ENCODE measurements at regions not wholly inside any gene's neighbourhood (a gene's known extent, or its start where the extent isn't known, plus 50 kb on each side); places are given as distances from the start of the nearest gene placed in this dataset.
A peak's percentile ranks its signal among the peaks of the same experiment; 100 is the strongest.

DNA sequence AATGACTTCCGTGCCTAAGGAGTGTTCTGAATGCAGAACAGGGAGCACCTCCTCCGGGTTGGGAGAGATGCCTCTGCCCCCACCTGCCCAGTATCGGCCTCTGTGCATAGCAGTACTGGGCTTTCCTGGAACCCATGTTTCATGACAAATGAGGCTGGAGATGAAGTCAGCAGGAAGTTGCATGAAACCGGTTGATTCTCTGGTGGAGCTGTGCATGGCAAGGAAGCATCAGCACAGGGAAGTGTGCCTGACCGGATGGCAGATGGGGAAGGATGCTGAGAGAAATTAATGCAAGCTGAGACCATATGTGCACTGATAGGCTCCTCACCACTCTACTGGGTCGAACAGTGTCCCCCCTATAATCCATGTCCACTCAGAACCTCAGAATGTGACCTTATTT lies 155.5 kb downstream of the CDH26 start:
- DNase-seq = no peak

More for the DNA sequence above, 155.5 kb downstream of the CDH26 start:
- no TSS peak for BruUV-seq (replicated peaks)
- Histone ChIP-seq H3K36me3 (ENCODE audit: control insufficient read depth, insufficient read depth, low read length) (no peaks in the 10 kb centered on the region), H3K27me3 (ENCODE audit: control insufficient read depth, insufficient read depth, low read length) (peaks cover 4% of the 10 kb centered on the region), H3K9ac (ENCODE audit: low read depth, low read length) (no peak overlapping the region), H2AK5ac (ENCODE audit: low read depth, low read length) (no peak overlapping the region), H3K9me3 (ENCODE audit: control insufficient read depth, insufficient read depth, low read length) (no peaks in the 10 kb centered on the region), H3K23ac (ENCODE audit: low read depth, low read length) (no peak overlapping the region), H2BK20ac (ENCODE audit: low read depth, low read length) (no peak overlapping the region), H2AK9ac (replicated peaks; ENCODE audit: low read depth, low read length, poor library complexity) (no peak overlapping the region), H3K9me1 (ENCODE audit: insufficient read depth, low read length) (no peaks in the 10 kb centered on the region), H4K91ac (ENCODE audit: insufficient read depth, low read depth, low read length) (no peak overlapping the region), H2BK5ac (ENCODE audit: low read depth, low read length, poor library complexity, severe bottlenecking) (no peak overlapping the region), H3K4me3 (ENCODE audit: insufficient read depth, low read depth, low read length) (no peak overlapping the region), H4K5ac (ENCODE audit: low read depth, low read length) (no peak overlapping the region), H4K8ac (ENCODE audit: low read depth in 2 of 2, low read length in 2 of 2) (no peak overlapping the region), H3K14ac (replicated peaks; ENCODE audit: low read depth, low read length) (no peak overlapping the region), H2AFZ (replicated peaks; ENCODE audit: low read length, poor library complexity) (peak overlapping the region; percentile 23), H3K79me1 (ENCODE audit: low read depth in 1 of 2, low read length in 2 of 2) (no peaks in the 10 kb centered on the region), H3K4ac (ENCODE audit: low read depth, low read length) (no peak overlapping the region), H4K20me1 (ENCODE audit: insufficient read depth, low read length) (no peaks in the 10 kb centered on the region), H2BK120ac (ENCODE audit: low read depth, low read length) (no peak overlapping the region), H3K4me2 (ENCODE audit: low read depth, low read length) (no peak overlapping the region), H3K18ac (ENCODE audit: low read depth, low read length) (no peak overlapping the region), H3K56ac (ENCODE audit: extremely low read depth, insufficient read depth, low read length) (no peak overlapping the region), H3K4me1 (ENCODE audit: control insufficient read depth, insufficient read depth, low read length) (no peaks in the 10 kb centered on the region), H2BK15ac (ENCODE audit: low read depth, low read length) (no peak overlapping the region), H3K27ac (ENCODE audit: insufficient read depth, low read length) (no peak overlapping the region)
- 76% methylated on average over 2 of the region's 6 CpGs; no CpG with 5 or more reads in 1 of the 2 experiments for WGBS, 2 experiments (ENCODE audit: extremely low coverage in 2 of 2, insufficient read length in 1 of 2)
- in situ Hi-C loops (cut with MboI; ENCODE audit: low sequenced_read_pairs) (no loop called here), intact Hi-C loops (cut with micrococcal nuclease) (no loop called here), dilution Hi-C loops (cut with HindIII; ENCODE audit: low sequenced_read_pairs, unreplicated experiment) (no loop called here)
- no peak for ATAC-seq (ENCODE audit: low read depth)
- POLR2A ChIA-PET (ENCODE audit: unreplicated experiment) = no interaction called here
- TF ChIP-seq, protein P1, sequence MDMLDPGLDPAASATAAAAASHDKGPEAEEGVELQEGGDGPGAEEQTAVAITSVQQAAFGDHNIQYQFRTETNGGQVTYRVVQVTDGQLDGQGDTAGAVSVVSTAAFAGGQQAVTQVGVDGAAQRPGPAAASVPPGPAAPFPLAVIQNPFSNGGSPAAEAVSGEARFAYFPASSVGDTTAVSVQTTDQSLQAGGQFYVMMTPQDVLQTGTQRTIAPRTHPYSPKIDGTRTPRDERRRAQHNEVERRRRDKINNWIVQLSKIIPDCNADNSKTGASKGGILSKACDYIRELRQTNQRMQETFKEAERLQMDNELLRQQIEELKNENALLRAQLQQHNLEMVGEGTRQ (IDR thresholded peaks at IDR 0.05; ENCODE audit: low read depth, low read length) = no peak
- TF ChIP-seq BHLHE40 (IDR thresholded peaks at IDR 0.05; ENCODE audit: low read depth, low read length) (no peak), CHD1 (IDR thresholded peaks at IDR 0.05; ENCODE audit: low read depth, low read length) (no peak), RFX5 (IDR thresholded peaks at IDR 0.05; ENCODE audit: low read depth, low read length) (no peak), RAD21 (IDR thresholded peaks at IDR 0.05; ENCODE audit: low read length) (no peak), MXI1 (IDR thresholded peaks at IDR 0.05; ENCODE audit: borderline replicate concordance, low read depth, low read length) (no peak), POLR2A (IDR thresholded peaks at IDR 0.05; ENCODE audit: low read depth, low read length) (no peak), MAFK (IDR thresholded peaks at IDR 0.05; ENCODE audit: low read depth, low read length) (no peak), SMC3 (IDR thresholded peaks at IDR 0.05; ENCODE audit: low read depth, low read length) (no peak), RCOR1 (IDR thresholded peaks at IDR 0.05; ENCODE audit: insufficient replicate concordance, low read length) (no peak), FOS (IDR thresholded peaks at IDR 0.05; ENCODE audit: low read depth, low read length) (no peak), CEBPB (IDR thresholded peaks at IDR 0.05; ENCODE audit: low read depth, low read length) (no peak), NFE2L2 (IDR thresholded peaks at IDR 0.05; ENCODE audit: low read depth, low read length) (no peak)
- TF ChIP-seq, protein P2, sequence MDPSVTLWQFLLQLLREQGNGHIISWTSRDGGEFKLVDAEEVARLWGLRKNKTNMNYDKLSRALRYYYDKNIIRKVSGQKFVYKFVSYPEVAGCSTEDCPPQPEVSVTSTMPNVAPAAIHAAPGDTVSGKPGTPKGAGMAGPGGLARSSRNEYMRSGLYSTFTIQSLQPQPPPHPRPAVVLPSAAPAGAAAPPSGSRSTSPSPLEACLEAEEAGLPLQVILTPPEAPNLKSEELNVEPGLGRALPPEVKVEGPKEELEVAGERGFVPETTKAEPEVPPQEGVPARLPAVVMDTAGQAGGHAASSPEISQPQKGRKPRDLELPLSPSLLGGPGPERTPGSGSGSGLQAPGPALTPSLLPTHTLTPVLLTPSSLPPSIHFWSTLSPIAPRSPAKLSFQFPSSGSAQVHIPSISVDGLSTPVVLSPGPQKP (IDR thresholded peaks at IDR 0.05; ENCODE audit: borderline replicate concordance, low read depth, low read length) = no peak
- TF ChIP-seq, protein P3, sequence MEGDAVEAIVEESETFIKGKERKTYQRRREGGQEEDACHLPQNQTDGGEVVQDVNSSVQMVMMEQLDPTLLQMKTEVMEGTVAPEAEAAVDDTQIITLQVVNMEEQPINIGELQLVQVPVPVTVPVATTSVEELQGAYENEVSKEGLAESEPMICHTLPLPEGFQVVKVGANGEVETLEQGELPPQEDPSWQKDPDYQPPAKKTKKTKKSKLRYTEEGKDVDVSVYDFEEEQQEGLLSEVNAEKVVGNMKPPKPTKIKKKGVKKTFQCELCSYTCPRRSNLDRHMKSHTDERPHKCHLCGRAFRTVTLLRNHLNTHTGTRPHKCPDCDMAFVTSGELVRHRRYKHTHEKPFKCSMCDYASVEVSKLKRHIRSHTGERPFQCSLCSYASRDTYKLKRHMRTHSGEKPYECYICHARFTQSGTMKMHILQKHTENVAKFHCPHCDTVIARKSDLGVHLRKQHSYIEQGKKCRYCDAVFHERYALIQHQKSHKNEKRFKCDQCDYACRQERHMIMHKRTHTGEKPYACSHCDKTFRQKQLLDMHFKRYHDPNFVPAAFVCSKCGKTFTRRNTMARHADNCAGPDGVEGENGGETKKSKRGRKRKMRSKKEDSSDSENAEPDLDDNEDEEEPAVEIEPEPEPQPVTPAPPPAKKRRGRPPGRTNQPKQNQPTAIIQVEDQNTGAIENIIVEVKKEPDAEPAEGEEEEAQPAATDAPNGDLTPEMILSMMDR (conservative IDR thresholded peaks at IDR 0.05; ENCODE audit: low read depth, low read length) = no peak
- CTCF ChIA-PET = interaction anchor here (0.6 kb wide), 1 partner anchor 1002 kb away, joined by 3 read pairs; no protein-coding TSS in a partner anchor
